GM06990 (cell line): ENCODE measurements at regions not wholly inside any gene's neighbourhood (a gene's known extent, or its start where the extent isn't known, plus 50 kb on each side); places are given as distances from the start of the nearest gene placed in this dataset.

Experiments used
- DNase-seq: peaks from one replicate; pipeline ENCODE4 v3.0.0-alpha.2; 2011; ENCODE audit not compliant: insufficient read length; ENCODE audit errors: extremely low read depth
- H3K27me3 ChIP-seq: replicated peaks from 2 replicates; pipeline ENCODE4 v1.6.0; 2011; ENCODE audit warnings: low read length; ENCODE audit not compliant: control insufficient read depth, insufficient read depth
- H3K36me3 ChIP-seq: 2 replicates; pipeline ENCODE4 v1.5.1; 2011; ENCODE audit warnings: low read length; ENCODE audit not compliant: control insufficient read depth, insufficient read depth
- H3K4me3 ChIP-seq: replicated peaks from 2 replicates; pipeline ENCODE4 v1.5.1; 2011; ENCODE audit warnings: low read depth, mild to moderate bottlenecking, control low read depth, low read length
- TF ChIP-seq, protein P1 (sequence below): IDR thresholded peaks from 2 replicates; pipeline ENCODE4 v1.5.1; 2011; ENCODE audit warnings: low read length, control low read depth, mild to moderate bottlenecking, inconsistent platforms; ENCODE audit not compliant: insufficient read depth, poor library complexity, severe bottlenecking

GRCh38 chr9:110105107-110105506 lies 102.9 kb downstream of the C9orf152 start:
- no peak for DNase-seq
- TF ChIP-seq, protein P1, sequence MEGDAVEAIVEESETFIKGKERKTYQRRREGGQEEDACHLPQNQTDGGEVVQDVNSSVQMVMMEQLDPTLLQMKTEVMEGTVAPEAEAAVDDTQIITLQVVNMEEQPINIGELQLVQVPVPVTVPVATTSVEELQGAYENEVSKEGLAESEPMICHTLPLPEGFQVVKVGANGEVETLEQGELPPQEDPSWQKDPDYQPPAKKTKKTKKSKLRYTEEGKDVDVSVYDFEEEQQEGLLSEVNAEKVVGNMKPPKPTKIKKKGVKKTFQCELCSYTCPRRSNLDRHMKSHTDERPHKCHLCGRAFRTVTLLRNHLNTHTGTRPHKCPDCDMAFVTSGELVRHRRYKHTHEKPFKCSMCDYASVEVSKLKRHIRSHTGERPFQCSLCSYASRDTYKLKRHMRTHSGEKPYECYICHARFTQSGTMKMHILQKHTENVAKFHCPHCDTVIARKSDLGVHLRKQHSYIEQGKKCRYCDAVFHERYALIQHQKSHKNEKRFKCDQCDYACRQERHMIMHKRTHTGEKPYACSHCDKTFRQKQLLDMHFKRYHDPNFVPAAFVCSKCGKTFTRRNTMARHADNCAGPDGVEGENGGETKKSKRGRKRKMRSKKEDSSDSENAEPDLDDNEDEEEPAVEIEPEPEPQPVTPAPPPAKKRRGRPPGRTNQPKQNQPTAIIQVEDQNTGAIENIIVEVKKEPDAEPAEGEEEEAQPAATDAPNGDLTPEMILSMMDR: no peak
- H3K4me3 ChIP-seq: no peak overlapping the region
- H3K36me3 ChIP-seq: no peaks in the 10 kb centered on the region; the same call in none of the 2 replicates
- no peaks in the 10 kb centered on the region for H3K27me3 ChIP-seq

GRCh38 chr9:110106661-110107060 lies 101.3 kb downstream of the C9orf152 start:
- Histone ChIP-seq H3K27me3 (no peaks in the 10 kb centered on the region), H3K36me3 (no peaks in the 10 kb centered on the region; the same call in 1 of the 2 replicates), H3K4me3 (no peak overlapping the region)
- TF ChIP-seq, protein P1: no peak
- DNase-seq: no peak

- H3K36me3 ChIP-seq: no peaks in the 10 kb centered on the region; the same call in none of the 2 replicates
- no peak for DNase-seq
- TF ChIP-seq, protein P1: no peak
- H3K27me3 ChIP-seq: no peaks in the 10 kb centered on the region
- H3K4me3 ChIP-seq: no peak overlapping the region
These were observed 98.4 kb downstream of the C9orf152 start for GRCh38 chr9:110109333-110110092.

DNA sequence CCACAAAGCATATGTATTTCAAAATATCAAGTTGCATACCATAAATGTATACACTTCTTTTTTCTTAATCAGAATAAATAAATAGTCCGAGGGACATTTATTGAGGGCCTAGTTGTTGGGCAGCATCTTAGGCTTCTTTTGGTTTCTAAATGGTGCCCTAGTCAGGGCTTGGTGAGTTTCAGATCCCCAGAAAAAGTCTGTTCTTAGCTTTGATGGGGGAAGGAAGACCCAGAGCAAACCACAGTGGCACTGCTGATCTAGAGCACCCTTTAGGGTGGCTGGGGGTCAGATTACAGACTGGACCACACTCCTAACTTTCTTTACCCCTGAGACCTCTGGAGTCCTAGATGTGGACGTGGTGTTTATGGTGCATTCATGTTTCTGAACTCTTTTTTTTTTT lies 97.8 kb downstream of the C9orf152 start:
- TF ChIP-seq, protein P1: no peak
- Histone ChIP-seq H3K36me3 (peaks cover 3% of the 10 kb centered on the region), H3K4me3 (no peak overlapping the region), H3K27me3 (no peaks in the 10 kb centered on the region)
- DNase-seq: no peak

DNA sequence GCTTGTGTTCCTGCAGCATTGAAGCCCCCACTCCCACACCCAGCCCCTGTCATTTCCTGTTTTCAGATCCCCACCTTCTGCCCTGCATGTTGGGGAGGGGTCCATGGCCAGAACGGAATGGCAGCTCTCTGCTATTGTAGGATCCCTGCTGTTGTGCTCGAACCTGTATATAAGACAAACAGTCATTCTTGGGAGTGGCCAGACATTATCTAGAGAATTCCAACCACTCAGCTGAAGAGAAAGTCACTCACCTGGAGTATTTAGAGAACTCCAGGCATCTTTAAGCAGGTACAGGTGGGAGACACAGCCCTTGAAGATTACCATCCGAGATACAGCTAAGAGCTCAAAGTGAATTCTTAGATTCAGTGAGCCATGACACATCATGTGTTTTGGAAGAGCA lies 96.1 kb downstream of the C9orf152 start:
- H3K36me3 ChIP-seq: peaks cover 3% of the 10 kb centered on the region
- no peaks in the 10 kb centered on the region for H3K27me3 ChIP-seq
- no peak for DNase-seq
- TF ChIP-seq, protein P1: no peak
- no peak overlapping the region for H3K4me3 ChIP-seq
